HL-60 (cell line): ENCODE measurements at regions not wholly inside any gene's neighbourhood (a gene's known extent, or its start where the extent isn't known, plus 50 kb on each side); places are given as distances from the start of the nearest gene placed in this dataset.

Experiments used
- CTCF ChIP-seq: IDR thresholded peaks from one replicate; pipeline ENCODE4 v1.5.1; 2011; ENCODE audit warnings: low read length, control low read depth, inconsistent platforms; ENCODE audit not compliant: insufficient read depth
- GABPA ChIP-seq: IDR thresholded peaks from 2 replicates; pipeline ENCODE4 v1.6.1; 2012; ENCODE audit warnings: low read depth
- POLR2AphosphoS5 ChIP-seq: IDR thresholded peaks from 2 replicates; pipeline ENCODE4 v1.6.1; 2012; ENCODE audit warnings: low read depth
- REST ChIP-seq: IDR thresholded peaks from 2 replicates; pipeline ENCODE4 v1.6.1; 2012; ENCODE audit warnings: low read depth; ENCODE audit not compliant: insufficient replicate concordance
- SPI1 ChIP-seq: IDR thresholded peaks from 2 replicates; pipeline ENCODE4 v1.6.1; 2012; ENCODE audit warnings: low read depth, mild to moderate bottlenecking, borderline replicate concordance

- no peak for TF ChIP-seq CTCF
- TF ChIP-seq POLR2AphosphoS5, result no peak
- TF ChIP-seq SPI1, result no peak
- no peak for TF ChIP-seq REST
- no peak for TF ChIP-seq GABPA
Observed at GRCh38 chr20:55365745-55366144, 639.6 kb downstream of the CBLN4 start.
